HCT116 (cell line): ENCODE measurements at regions not wholly inside any gene's neighbourhood (a gene's known extent, or its start where the extent isn't known, plus 50 kb on each side); places are given as distances from the start of the nearest gene placed in this dataset.

Source experiments
- ATAC-seq: fragments of 200-7000 bp; cut with Tn5 transposase; 2 replicates; pipeline ENCODE4 v1.9.1; 2020; ENCODE audit warnings: mild to moderate bottlenecking, moderate library complexity
- BruUV-seq: library from RNA; stranded (reverse); fragments of 400-500 nt; replicated peaks from 2 replicates; lab custom pipeline; 2021; lab: Mats Ljungman, UMichigan
- CTCF ChIA-PET: fragments of 300-600 bp; sonication (Branson Sonifier 250); formaldehyde crosslinking; loops from one replicate; lab custom pipeline; 2021; ENCODE audit warnings: antibody characterized with exemption; lab: Charles Lee
- POLR2A ChIA-PET: fragments of 300-600, 350-600 bp; sonication (Branson Sonifier 250); formaldehyde crosslinking; loops from one replicate; lab custom pipeline; 2021; ENCODE audit warnings: antibody characterized with exemption; lab: Charles Lee
- RAD21 ChIA-PET, 2 experiments: fragments of 300-600 bp; sonication (Branson Sonifier 250); formaldehyde crosslinking; loops; one replicate each; lab custom pipeline; 2023; ENCODE audit warnings: low total read pairs in 2 of 2; ENCODE audit not compliant: uncharacterized antibody in 2 of 2, unreplicated experiment in 2 of 2, low non-redundant PET in 1 of 2; lab: Charles Lee
- DNase-seq: peaks from one replicate; pipeline ENCODE4 v3.0.0-alpha.2; 2010; ENCODE audit warnings: low read depth, low spot score
- H2AFZ ChIP-seq: fragments of 200-600 bp; shearing (Covaris generic), sonication (generic); 2 replicates; pipeline ENCODE4 v1.6.1; 2017; ENCODE audit warnings: low read depth, mixed run types, mixed read lengths, antibody characterized with exemption, low read length; ENCODE audit not compliant: poor library complexity, severe bottlenecking
- H3K27ac ChIP-seq: 2 replicates; pipeline ENCODE4 v1.5.1; 2012; ENCODE audit warnings: low read depth, low read length
- H3K27me3 ChIP-seq: fragments of 200-600 bp; sonication (generic); 2 replicates; pipeline ENCODE4 v1.6.1; 2016; ENCODE audit warnings: mixed run types, low read length, mixed read lengths; ENCODE audit not compliant: insufficient read depth
- H3K36me3 ChIP-seq, 2 experiments: fragments of 200-500 bp in 1 of 2; fragments of 200-600 bp in 1 of 2; sonication (Bioruptor generic) in 1 of 2; sonication (generic) in 1 of 2; 2 replicates each; pipeline versions ENCODE4 v1.5.1 to v1.6.1; 2014 to 2016; ENCODE audit warnings: low read length in 2 of 2, inconsistent platforms in 1 of 2, mixed read lengths in 1 of 2, mixed run types in 1 of 2; ENCODE audit not compliant: insufficient read depth in 2 of 2, control insufficient read depth in 1 of 2
- H3K4me1 ChIP-seq, 2 experiments: fragments of 200-600 bp in 1 of 2; sonication (generic) in 1 of 2; 2 replicates each; pipeline versions ENCODE4 v1.5.1 to v1.6.1; 2012 to 2017; ENCODE audit warnings: low read length in 2 of 2, inconsistent platforms in 1 of 2, mild to moderate bottlenecking in 1 of 2, mixed read lengths in 1 of 2, mixed run types in 1 of 2, moderate library complexity in 1 of 2; ENCODE audit not compliant: insufficient read depth in 2 of 2, control insufficient read depth in 1 of 2
- H3K4me2 ChIP-seq: fragments of 200-600 bp; sonication (generic); 2 replicates; pipeline ENCODE4 v1.6.1; 2017; ENCODE audit warnings: mixed run types, low read length, mixed read lengths
- H3K4me3 ChIP-seq, 2 experiments: fragments of 200-600 bp in 1 of 2; sonication (generic) in 1 of 2; replicated peaks in 1 of 2; 2 replicates each; pipeline ENCODE4 v1.5.1; 2011 to 2016; ENCODE audit warnings: low read length in 2 of 2, control low read depth in 1 of 2, low read depth in 1 of 2, mild to moderate bottlenecking in 1 of 2, mixed read lengths in 1 of 2, mixed run types in 1 of 2
- H3K79me2 ChIP-seq: fragments of 200-600 bp; sonication (generic); 2 replicates; pipeline ENCODE4 v1.6.1; 2017; ENCODE audit warnings: mild to moderate bottlenecking, mixed run types, low read length, moderate library complexity, mixed read lengths; ENCODE audit not compliant: insufficient read depth
- H3K9ac ChIP-seq: fragments of 200-600 bp; sonication (generic); 2 replicates; pipeline ENCODE4 v1.6.1; 2016; ENCODE audit warnings: low read length, mixed read lengths
- H3K9me2 ChIP-seq: fragments of 200-600 bp; sonication (generic), shearing (Covaris generic); 2 replicates; pipeline ENCODE4 v1.6.1; 2017; ENCODE audit warnings: mixed run types, mild to moderate bottlenecking, moderate library complexity; ENCODE audit not compliant: insufficient read depth
- H3K9me3 ChIP-seq, 2 experiments: fragments of 200-500 bp in 1 of 2; fragments of 200-600 bp in 1 of 2; sonication (Bioruptor generic) in 1 of 2; sonication (generic) in 1 of 2; 2 replicates each; pipeline ENCODE4 v1.6.1; 2014 to 2017; ENCODE audit warnings: low read length in 2 of 2, mixed read lengths in 2 of 2, inconsistent platforms in 1 of 2, low read depth in 1 of 2, mild to moderate bottlenecking in 1 of 2, mixed run types in 1 of 2, moderate library complexity in 1 of 2; ENCODE audit not compliant: control insufficient read depth in 1 of 2, insufficient read depth in 1 of 2
- H4K20me1 ChIP-seq: fragments of 200-600 bp; sonication (generic), shearing (Covaris generic); 2 replicates; pipeline ENCODE4 v1.6.1; 2017; ENCODE audit warnings: mixed run types, mild to moderate bottlenecking, moderate library complexity; ENCODE audit not compliant: insufficient read depth
- CBX3 ChIP-seq: IDR thresholded peaks from 2 replicates; pipeline ENCODE4 v1.6.1; 2012; ENCODE audit warnings: low read depth
- CEBPB ChIP-seq: IDR thresholded peaks from 2 replicates; pipeline ENCODE4 v1.6.1; 2012; ENCODE audit warnings: low read depth
- EGR1 ChIP-seq: IDR thresholded peaks from 2 replicates; pipeline ENCODE4 v1.6.1; 2012; ENCODE audit warnings: low read depth
- ELF1 ChIP-seq: IDR thresholded peaks from 2 replicates; pipeline ENCODE4 v1.6.1; 2012; ENCODE audit warnings: low read depth, borderline replicate concordance
- EZH2 ChIP-seq: fragments of 200-600 bp; sonication (generic); IDR thresholded peaks from 2 replicates; pipeline ENCODE4 v1.6.1; 2017; ENCODE audit warnings: antibody characterized with exemption, mixed run types
- FOSL1 ChIP-seq: IDR thresholded peaks from 2 replicates; pipeline ENCODE4 v1.6.1; 2012; ENCODE audit warnings: low read depth
- SIN3A ChIP-seq: IDR thresholded peaks from 2 replicates; pipeline ENCODE4 v1.6.1; 2012; ENCODE audit warnings: low read depth
- SP1 ChIP-seq: IDR thresholded peaks from 2 replicates; pipeline ENCODE4 v1.6.1; 2012; ENCODE audit warnings: low read depth
- SRF ChIP-seq: IDR thresholded peaks from 2 replicates; pipeline ENCODE4 v1.6.1; 2012; ENCODE audit warnings: low read depth
- TCF7L2 ChIP-seq: IDR thresholded peaks from 2 replicates; pipeline ENCODE4 v1.7.0; 2011; ENCODE audit warnings: borderline replicate concordance, inconsistent platforms; ENCODE audit not compliant: insufficient read depth, insufficient read length; ENCODE audit errors: extremely low read depth
- intact Hi-C: fragments of 100-400 bp; cut with micrococcal nuclease; formaldehyde crosslinking; loops from 2 replicates; pipeline ENCODE4 v1.10.0; 2022
- TF ChIP-seq, protein P1 (sequence below): IDR thresholded peaks from 2 replicates; pipeline ENCODE4 v1.6.1; 2012; ENCODE audit warnings: low read depth
- TF ChIP-seq, protein P2 (sequence below): IDR thresholded peaks from 2 replicates; pipeline ENCODE4 v1.6.1; 2012
- TF ChIP-seq, protein P3 (sequence below), 3 experiments: fragments of 200-600 bp in 1 of 3; sonication (generic) in 1 of 3; IDR thresholded peaks in 2 of 3; conservative IDR thresholded peaks in 1 of 3; 2 replicates each; pipeline ENCODE4 v1.5.1; 2012 to 2017; ENCODE audit warnings: low read depth in 2 of 3, low read length in 2 of 3, antibody characterized with exemption in 1 of 3, borderline replicate concordance in 1 of 3, control low read depth in 1 of 3, mild to moderate bottlenecking in 1 of 3, mixed read lengths in 1 of 3, mixed run types in 1 of 3, moderate library complexity in 1 of 3; ENCODE audit not compliant: insufficient read depth in 1 of 3
- TF ChIP-seq, protein P4 (sequence below): IDR thresholded peaks from 2 replicates; pipeline ENCODE4 v1.6.1; 2012

DNA sequence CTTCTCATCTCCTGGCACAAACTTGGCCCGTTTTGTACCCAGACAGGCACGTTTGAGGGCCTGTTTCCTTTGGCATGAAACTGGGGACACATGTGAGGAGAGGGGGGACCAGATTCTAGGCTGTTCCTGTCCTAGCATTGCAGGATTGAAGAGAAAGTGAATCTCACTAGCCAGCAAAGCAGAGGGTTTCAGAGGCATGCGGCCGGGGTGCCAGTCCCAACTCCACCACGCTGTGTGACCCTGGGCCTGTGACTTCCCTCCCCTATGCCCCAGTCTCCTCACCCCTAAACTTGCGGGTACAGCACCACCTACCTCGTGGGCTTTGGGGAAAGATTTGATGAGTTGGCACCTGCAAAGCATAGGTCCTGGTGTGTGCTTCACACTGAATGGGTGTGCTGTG, 53.5 kb upstream of the CIBAR2 start:
- H3K9ac ChIP-seq, result no peak overlapping the region
- no peak overlapping the region for H3K4me3 ChIP-seq
- H2AFZ ChIP-seq, result no peak overlapping the region
- ATAC-seq, result no peak
- no peaks in the 10 kb centered on the region for H3K9me2 ChIP-seq
- no peaks in the 10 kb centered on the region for H4K20me1 ChIP-seq
- no peaks in the 10 kb centered on the region for H3K9me3 ChIP-seq
- no peaks in the 10 kb centered on the region; the same call in 1 of the 2 replicates for H3K79me2 ChIP-seq
- H3K4me2 ChIP-seq, result no peak overlapping the region
- ChIA-PET CTCF (interaction anchor here (1.3 kb wide), 1 partner anchor 8 kb away, joined by 3 read pairs; no protein-coding TSS in a partner anchor), POLR2A (no interaction called here), RAD21 (no interaction called here)
- intact Hi-C loops, result no loop called here
- TF ChIP-seq FOSL1, result no peak
- TF ChIP-seq SIN3A, result no peak
- no peak for TF ChIP-seq TCF7L2
- TF ChIP-seq CEBPB, result no peak
- no peak for TF ChIP-seq EGR1
- no peak overlapping the region for H3K27ac ChIP-seq
- BruUV-seq, result no TSS peak
- H3K27me3 ChIP-seq, result no peaks in the 10 kb centered on the region
- peaks cover 16 to 26% of the 10 kb centered on the region in 2 experiments; a peak in 3 of 4 replicates for H3K4me1 ChIP-seq
- no peak for DNase-seq
- H3K36me3 ChIP-seq, result no peaks in the 10 kb centered on the region

DNA sequence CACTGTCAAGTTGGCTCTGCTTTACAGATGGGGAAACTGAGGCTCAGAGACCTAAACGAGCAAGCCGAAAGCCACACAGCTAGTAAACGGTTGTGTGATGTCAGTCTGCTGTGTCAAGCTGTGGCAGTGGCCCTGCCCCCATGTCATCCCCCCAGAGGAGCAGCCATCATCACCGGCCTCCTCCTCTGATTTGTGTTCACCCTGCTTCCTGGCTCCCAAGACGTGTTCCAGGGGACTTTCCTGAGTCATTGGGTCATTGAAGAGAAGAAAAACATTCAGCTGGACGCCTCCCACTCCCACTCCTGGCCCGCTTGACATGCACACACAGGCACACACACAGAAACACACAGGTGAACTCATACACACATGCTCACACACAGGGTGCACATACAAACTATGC, 54.0 kb upstream of the CIBAR2 start:
- Histone ChIP-seq H3K27ac (no peak overlapping the region), H4K20me1 (no peaks in the 10 kb centered on the region), H3K9ac (no peak overlapping the region), H3K4me2 (no peak overlapping the region), H3K9me3 (no peaks in the 10 kb centered on the region), H2AFZ (no peak overlapping the region), H3K4me1 (peaks cover 17 to 29% of the 10 kb centered on the region in 2 experiments; a peak in 3 of 4 replicates), H3K4me3 (no peak overlapping the region), H3K9me2 (no peaks in the 10 kb centered on the region), H3K79me2 (peaks cover 1% of the 10 kb centered on the region; the same call in 1 of the 2 replicates), H3K36me3 (no peaks in the 10 kb centered on the region), H3K27me3 (no peaks in the 10 kb centered on the region)
- BruUV-seq, result no TSS peak
- ATAC-seq, result no peak
- no peak for DNase-seq
- intact Hi-C loops, result no loop called here
- POLR2A ChIA-PET, result no interaction called here
- RAD21 ChIA-PET, result no interaction called here
- TF ChIP-seq, protein P1, sequence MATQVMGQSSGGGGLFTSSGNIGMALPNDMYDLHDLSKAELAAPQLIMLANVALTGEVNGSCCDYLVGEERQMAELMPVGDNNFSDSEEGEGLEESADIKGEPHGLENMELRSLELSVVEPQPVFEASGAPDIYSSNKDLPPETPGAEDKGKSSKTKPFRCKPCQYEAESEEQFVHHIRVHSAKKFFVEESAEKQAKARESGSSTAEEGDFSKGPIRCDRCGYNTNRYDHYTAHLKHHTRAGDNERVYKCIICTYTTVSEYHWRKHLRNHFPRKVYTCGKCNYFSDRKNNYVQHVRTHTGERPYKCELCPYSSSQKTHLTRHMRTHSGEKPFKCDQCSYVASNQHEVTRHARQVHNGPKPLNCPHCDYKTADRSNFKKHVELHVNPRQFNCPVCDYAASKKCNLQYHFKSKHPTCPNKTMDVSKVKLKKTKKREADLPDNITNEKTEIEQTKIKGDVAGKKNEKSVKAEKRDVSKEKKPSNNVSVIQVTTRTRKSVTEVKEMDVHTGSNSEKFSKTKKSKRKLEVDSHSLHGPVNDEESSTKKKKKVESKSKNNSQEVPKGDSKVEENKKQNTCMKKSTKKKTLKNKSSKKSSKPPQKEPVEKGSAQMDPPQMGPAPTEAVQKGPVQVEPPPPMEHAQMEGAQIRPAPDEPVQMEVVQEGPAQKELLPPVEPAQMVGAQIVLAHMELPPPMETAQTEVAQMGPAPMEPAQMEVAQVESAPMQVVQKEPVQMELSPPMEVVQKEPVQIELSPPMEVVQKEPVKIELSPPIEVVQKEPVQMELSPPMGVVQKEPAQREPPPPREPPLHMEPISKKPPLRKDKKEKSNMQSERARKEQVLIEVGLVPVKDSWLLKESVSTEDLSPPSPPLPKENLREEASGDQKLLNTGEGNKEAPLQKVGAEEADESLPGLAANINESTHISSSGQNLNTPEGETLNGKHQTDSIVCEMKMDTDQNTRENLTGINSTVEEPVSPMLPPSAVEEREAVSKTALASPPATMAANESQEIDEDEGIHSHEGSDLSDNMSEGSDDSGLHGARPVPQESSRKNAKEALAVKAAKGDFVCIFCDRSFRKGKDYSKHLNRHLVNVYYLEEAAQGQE, result no peak
- TF ChIP-seq SP1 (no peak), SRF (no peak), ELF1 (no peak), EZH2 (no peak), EGR1 (no peak), CBX3 (no peak)
- TF ChIP-seq, protein P2, sequence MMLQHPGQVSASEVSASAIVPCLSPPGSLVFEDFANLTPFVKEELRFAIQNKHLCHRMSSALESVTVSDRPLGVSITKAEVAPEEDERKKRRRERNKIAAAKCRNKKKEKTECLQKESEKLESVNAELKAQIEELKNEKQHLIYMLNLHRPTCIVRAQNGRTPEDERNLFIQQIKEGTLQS, result no peak
- TF ChIP-seq, protein P3, sequence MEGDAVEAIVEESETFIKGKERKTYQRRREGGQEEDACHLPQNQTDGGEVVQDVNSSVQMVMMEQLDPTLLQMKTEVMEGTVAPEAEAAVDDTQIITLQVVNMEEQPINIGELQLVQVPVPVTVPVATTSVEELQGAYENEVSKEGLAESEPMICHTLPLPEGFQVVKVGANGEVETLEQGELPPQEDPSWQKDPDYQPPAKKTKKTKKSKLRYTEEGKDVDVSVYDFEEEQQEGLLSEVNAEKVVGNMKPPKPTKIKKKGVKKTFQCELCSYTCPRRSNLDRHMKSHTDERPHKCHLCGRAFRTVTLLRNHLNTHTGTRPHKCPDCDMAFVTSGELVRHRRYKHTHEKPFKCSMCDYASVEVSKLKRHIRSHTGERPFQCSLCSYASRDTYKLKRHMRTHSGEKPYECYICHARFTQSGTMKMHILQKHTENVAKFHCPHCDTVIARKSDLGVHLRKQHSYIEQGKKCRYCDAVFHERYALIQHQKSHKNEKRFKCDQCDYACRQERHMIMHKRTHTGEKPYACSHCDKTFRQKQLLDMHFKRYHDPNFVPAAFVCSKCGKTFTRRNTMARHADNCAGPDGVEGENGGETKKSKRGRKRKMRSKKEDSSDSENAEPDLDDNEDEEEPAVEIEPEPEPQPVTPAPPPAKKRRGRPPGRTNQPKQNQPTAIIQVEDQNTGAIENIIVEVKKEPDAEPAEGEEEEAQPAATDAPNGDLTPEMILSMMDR (IDR thresholded peaks at IDR 0.05 in 2 of 3, conservative IDR thresholded peaks at IDR 0.05 in 1 of 3; ENCODE audit: borderline replicate concordance in 1 of 3, insufficient read depth in 1 of 3, low read depth in 2 of 3, low read length in 2 of 3), result no peak
- TF ChIP-seq, protein P4, sequence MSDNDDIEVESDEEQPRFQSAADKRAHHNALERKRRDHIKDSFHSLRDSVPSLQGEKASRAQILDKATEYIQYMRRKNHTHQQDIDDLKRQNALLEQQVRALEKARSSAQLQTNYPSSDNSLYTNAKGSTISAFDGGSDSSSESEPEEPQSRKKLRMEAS, result no peak
- CTCF ChIA-PET, result no interaction called here
